Activated CD8-positive, alpha-beta memory T cell treated with anti-CD3 and anti-CD28 coated beads, Interleukin-2, amount 10 ng/mL, durations not matched to agents 7 days and 5 days (primary cell): ENCODE measurements at regions not wholly inside any gene's neighbourhood (a gene's known extent, or its start where the extent isn't known, plus 50 kb on each side); places are given as distances from the start of the nearest gene placed in this dataset.

Experiments used
- ATAC-seq: fragments of 150-1000 bp; cut with Tn5 transposase; one replicate; pipeline ENCODE4 v1.10.0; 2021; ENCODE audit warnings: moderate library complexity
- CTCF ChIA-PET: fragments of 350-600 bp; sonication (Branson Sonifier 250); formaldehyde crosslinking; loops from one replicate; lab custom pipeline; 2021; ENCODE audit warnings: antibody characterized with exemption; lab: Charles Lee
- DNase-seq: peaks from one replicate; pipeline ENCODE4 v3.0.0-alpha.2; 2020
- H3K27ac Mint-ChIP-seq: one replicate; pipeline ENCODE4 v1.8.0; 2021; ENCODE audit warnings: mild to moderate bottlenecking, mixed read lengths
- H3K27me3 Mint-ChIP-seq: one replicate; pipeline ENCODE4 v1.8.0; 2021; ENCODE audit warnings: mixed read lengths
- H3K36me3 Mint-ChIP-seq: one replicate; pipeline ENCODE4 v1.8.0; 2021; ENCODE audit warnings: mild to moderate bottlenecking, mixed read lengths
- H3K4me1 Mint-ChIP-seq: one replicate; pipeline ENCODE4 v1.8.0; 2021; ENCODE audit warnings: mixed read lengths
- H3K4me3 Mint-ChIP-seq: one replicate; pipeline ENCODE4 v1.8.0; 2021; ENCODE audit warnings: mild to moderate bottlenecking, moderate library complexity, mixed read lengths
- H3K9me3 Mint-ChIP-seq: one replicate; pipeline ENCODE4 v1.8.0; 2022; ENCODE audit warnings: low read depth, mixed read lengths

- CTCF ChIA-PET: no interaction called here
- H3K27ac Mint-ChIP-seq: no peak overlapping the region
These were observed 121.8 kb downstream of the BBS10 start for GRCh38 chr12:76226397-76226796.

GRCh38 chr12:76223869-76224268 lies 124.3 kb downstream of the BBS10 start:
- peaks cover 17% of the 10 kb centered on the region for H3K27me3 Mint-ChIP-seq
- ATAC-seq: no peak
- CTCF ChIA-PET: no interaction called here

More at GRCh38 chr12:76226397-76226796, 121.8 kb downstream of the BBS10 start:
- no peak for ATAC-seq
- DNase-seq: no peak
- no peaks in the 10 kb centered on the region for H3K9me3 Mint-ChIP-seq
- H3K36me3 Mint-ChIP-seq: no peaks in the 10 kb centered on the region
- peaks cover 10% of the 10 kb centered on the region for H3K27me3 Mint-ChIP-seq
- H3K4me3 Mint-ChIP-seq: no peak overlapping the region
- peaks cover 10% of the 10 kb centered on the region for H3K4me1 Mint-ChIP-seq

GRCh38 chr12:76220980-76221379 lies 127.2 kb downstream of the BBS10 start:
- no peaks in the 10 kb centered on the region for H3K36me3 Mint-ChIP-seq
- DNase-seq: no peak
- no peak overlapping the region for H3K27ac Mint-ChIP-seq
- ATAC-seq: no peak
- H3K4me1 Mint-ChIP-seq: peaks cover 2% of the 10 kb centered on the region
- no peak overlapping the region for H3K4me3 Mint-ChIP-seq
- CTCF ChIA-PET: no interaction called here
- H3K9me3 Mint-ChIP-seq: no peaks in the 10 kb centered on the region
- H3K27me3 Mint-ChIP-seq: peaks cover 19% of the 10 kb centered on the region

More at GRCh38 chr12:76223869-76224268, 124.3 kb downstream of the BBS10 start:
- Mint-ChIP-seq H3K4me3 (no peak overlapping the region), H3K36me3 (no peaks in the 10 kb centered on the region), H3K9me3 (no peaks in the 10 kb centered on the region), H3K4me1 (peaks cover 10% of the 10 kb centered on the region), H3K27ac (no peak overlapping the region)
- no peak for DNase-seq

- Mint-ChIP-seq H3K27me3 (peaks cover 20% of the 10 kb centered on the region), H3K4me1 (peaks cover 2% of the 10 kb centered on the region), H3K27ac (no peak overlapping the region), H3K4me3 (no peak overlapping the region), H3K9me3 (no peaks in the 10 kb centered on the region), H3K36me3 (no peaks in the 10 kb centered on the region)
- no peak for DNase-seq
- no peak for ATAC-seq
- CTCF ChIA-PET: no interaction called here
These were observed 128.4 kb downstream of the BBS10 start for GRCh38 chr12:76219806-76220205.

- no peak for DNase-seq
- no peak overlapping the region for H3K4me3 Mint-ChIP-seq
- no peak overlapping the region for H3K27ac Mint-ChIP-seq
- no peak for ATAC-seq
- no peaks in the 10 kb centered on the region for H3K36me3 Mint-ChIP-seq
- H3K27me3 Mint-ChIP-seq: peaks cover 20% of the 10 kb centered on the region
- peaks cover 2% of the 10 kb centered on the region for H3K4me1 Mint-ChIP-seq
- CTCF ChIA-PET: interaction anchor here (0.6 kb wide), 1 partner anchor 82 kb away, joined by 3 read pairs; no protein-coding TSS in a partner anchor
- no peaks in the 10 kb centered on the region for H3K9me3 Mint-ChIP-seq
These were observed 131.4 kb downstream of the BBS10 start for GRCh38 chr12:76216585-76217472.

- no peak overlapping the region for H3K27ac Mint-ChIP-seq
- H3K4me1 Mint-ChIP-seq: no peaks in the 10 kb centered on the region
- H3K36me3 Mint-ChIP-seq: peaks cover 2% of the 10 kb centered on the region
- no peak overlapping the region for H3K4me3 Mint-ChIP-seq
- no peaks in the 10 kb centered on the region for H3K9me3 Mint-ChIP-seq
- DNase-seq: no peak
- CTCF ChIA-PET: no interaction called here
- no peak for ATAC-seq
- peaks cover 43% of the 10 kb centered on the region for H3K27me3 Mint-ChIP-seq
These were observed 123.6 kb upstream of the NAP1L1 start for GRCh38 chr12:76208129-76208528.

GRCh38 chr12:76206677-76207072 lies 122.2 kb upstream of the NAP1L1 start:
- ATAC-seq (no peak), DNase-seq (no peak)
- Mint-ChIP-seq H3K4me1 (peaks cover 3% of the 10 kb centered on the region), H3K36me3 (peaks cover 4% of the 10 kb centered on the region), H3K4me3 (no peak overlapping the region), H3K27me3 (peaks cover 55% of the 10 kb centered on the region), H3K9me3 (no peaks in the 10 kb centered on the region), H3K27ac (no peak overlapping the region)
- CTCF ChIA-PET: no interaction called here

GRCh38 chr12:76206039-76206676 lies 121.7 kb upstream of the NAP1L1 start:
- Mint-ChIP-seq H3K4me1 (peaks cover 7% of the 10 kb centered on the region), H3K9me3 (no peaks in the 10 kb centered on the region), H3K4me3 (no peak overlapping the region), H3K36me3 (peaks cover 4% of the 10 kb centered on the region), H3K27me3 (peaks cover 58% of the 10 kb centered on the region), H3K27ac (no peak overlapping the region)
- CTCF ChIA-PET: no interaction called here
- no peak for ATAC-seq
- DNase-seq: no peak

- CTCF ChIA-PET: no interaction called here
- no peak for DNase-seq
- no peak for ATAC-seq
- peaks cover 9% of the 10 kb centered on the region for H3K36me3 Mint-ChIP-seq
- peaks cover 8% of the 10 kb centered on the region for H3K4me1 Mint-ChIP-seq
- H3K4me3 Mint-ChIP-seq: no peak overlapping the region
- no peak overlapping the region for H3K27ac Mint-ChIP-seq
- peaks cover 70% of the 10 kb centered on the region for H3K27me3 Mint-ChIP-seq
- H3K9me3 Mint-ChIP-seq: peaks cover 16% of the 10 kb centered on the region
These were observed 118.1 kb upstream of the NAP1L1 start for GRCh38 chr12:76202621-76203020.

GRCh38 chr12:76201758-76202157 lies 117.3 kb upstream of the NAP1L1 start:
- peaks cover 9% of the 10 kb centered on the region for H3K36me3 Mint-ChIP-seq
- H3K27me3 Mint-ChIP-seq: peaks cover 67% of the 10 kb centered on the region
- no peak overlapping the region for H3K4me3 Mint-ChIP-seq
- ATAC-seq (no peak), DNase-seq (no peak)
- no peak overlapping the region for H3K27ac Mint-ChIP-seq
- peaks cover 16% of the 10 kb centered on the region for H3K9me3 Mint-ChIP-seq
- CTCF ChIA-PET: no interaction called here
- peaks cover 8% of the 10 kb centered on the region for H3K4me1 Mint-ChIP-seq

GRCh38 chr12:76201316-76201715 lies 116.8 kb upstream of the NAP1L1 start:
- Mint-ChIP-seq H3K36me3 (peaks cover 9% of the 10 kb centered on the region), H3K27ac (no peak overlapping the region)
- CTCF ChIA-PET: no interaction called here

GRCh38 chr12:76199808-76200207 lies 115.3 kb upstream of the NAP1L1 start:
- H3K4me1 Mint-ChIP-seq: peaks cover 8% of the 10 kb centered on the region
- CTCF ChIA-PET: no interaction called here
- no peak for DNase-seq
- H3K27me3 Mint-ChIP-seq: peaks cover 61% of the 10 kb centered on the region
- no peak overlapping the region for H3K4me3 Mint-ChIP-seq
- no peak for ATAC-seq
- peaks cover 16% of the 10 kb centered on the region for H3K9me3 Mint-ChIP-seq
- no peak overlapping the region for H3K27ac Mint-ChIP-seq
- peaks cover 9% of the 10 kb centered on the region for H3K36me3 Mint-ChIP-seq

More at GRCh38 chr12:76201316-76201715, 116.8 kb upstream of the NAP1L1 start:
- peaks cover 67% of the 10 kb centered on the region for H3K27me3 Mint-ChIP-seq
- H3K4me3 Mint-ChIP-seq: no peak overlapping the region
- peaks cover 16% of the 10 kb centered on the region for H3K9me3 Mint-ChIP-seq
- DNase-seq (no peak), ATAC-seq (no peak)
- peaks cover 8% of the 10 kb centered on the region for H3K4me1 Mint-ChIP-seq

- no peak for DNase-seq
- Mint-ChIP-seq H3K27me3 (peaks cover 54% of the 10 kb centered on the region), H3K9me3 (peaks cover 16% of the 10 kb centered on the region), H3K4me3 (no peak overlapping the region), H3K36me3 (peaks cover 9% of the 10 kb centered on the region), H3K4me1 (peaks cover 16% of the 10 kb centered on the region), H3K27ac (no peak overlapping the region)
- no peak for ATAC-seq
- CTCF ChIA-PET: no interaction called here
These were observed 114.4 kb upstream of the NAP1L1 start for GRCh38 chr12:76198839-76199238.

- ATAC-seq (no peak), DNase-seq (no peak)
- no peak overlapping the region for H3K27ac Mint-ChIP-seq
- no peak overlapping the region for H3K4me3 Mint-ChIP-seq
- CTCF ChIA-PET: no interaction called here
- peaks cover 16% of the 10 kb centered on the region for H3K9me3 Mint-ChIP-seq
- peaks cover 46% of the 10 kb centered on the region for H3K27me3 Mint-ChIP-seq
- peaks cover 18% of the 10 kb centered on the region for H3K4me1 Mint-ChIP-seq
- peaks cover 9% of the 10 kb centered on the region for H3K36me3 Mint-ChIP-seq
These were observed 112.8 kb upstream of the NAP1L1 start for GRCh38 chr12:76197283-76197682.
